ENCODE measurements at regions not wholly inside any gene's neighbourhood (a gene's known extent, or its start where the extent isn't known, plus 50 kb on each side); places are given as distances from the start of the nearest gene placed in this dataset.
"Not testable (repeated sequence)": the region's sequence is repeated elsewhere in the genome, so short reads cannot be mapped to it uniquely, and the experiment has no call there.

GRCh38 chr4:114401483-114401882, 197.1 kb upstream of the UGT8 start:
- no peak for DNase-seq (ENCODE audit: low spot score)
- TF ChIP-seq CTCF (IDR thresholded peaks at IDR 0.05; ENCODE audit: borderline replicate concordance, control extremely low read depth, extremely low read depth, insufficient read depth, missing control alignments): no peak
- in situ Hi-C loops (cut with MboI; ENCODE audit: low sequenced_read_pairs, unreplicated experiment): no loop called here

- TF ChIP-seq CTCF (IDR thresholded peaks at IDR 0.05; ENCODE audit: borderline replicate concordance, control extremely low read depth, extremely low read depth, insufficient read depth, missing control alignments): no peak
- in situ Hi-C loops (cut with MboI; ENCODE audit: low sequenced_read_pairs, unreplicated experiment): no loop called here
- DNase-seq (ENCODE audit: low spot score): no peak
Observed at GRCh38 chr4:114417214-114417613, 181.4 kb upstream of the UGT8 start.

- TF ChIP-seq CTCF (IDR thresholded peaks at IDR 0.05; ENCODE audit: borderline replicate concordance, control extremely low read depth, extremely low read depth, insufficient read depth, missing control alignments): no peak
- in situ Hi-C loops (cut with MboI; ENCODE audit: low sequenced_read_pairs, unreplicated experiment): no loop called here
- no peak for DNase-seq (ENCODE audit: low spot score)
Observed at GRCh38 chr4:114420069-114420468, 178.5 kb upstream of the UGT8 start.

GRCh38 chr4:114423582-114423981, 175.0 kb upstream of the UGT8 start:
- DNase-seq (ENCODE audit: low spot score): peak; percentile 26
- no peak for TF ChIP-seq CTCF (IDR thresholded peaks at IDR 0.05; ENCODE audit: borderline replicate concordance, control extremely low read depth, extremely low read depth, insufficient read depth, missing control alignments)
- in situ Hi-C loops (cut with MboI; ENCODE audit: low sequenced_read_pairs, unreplicated experiment): no loop called here

- DNase-seq (ENCODE audit: low spot score): no peak
- TF ChIP-seq CTCF (IDR thresholded peaks at IDR 0.05; ENCODE audit: borderline replicate concordance, control extremely low read depth, extremely low read depth, insufficient read depth, missing control alignments): no peak
- in situ Hi-C loops (cut with MboI; ENCODE audit: low sequenced_read_pairs, unreplicated experiment): no loop called here
Observed at GRCh38 chr4:114435116-114435515, 163.5 kb upstream of the UGT8 start.

GRCh38 chr4:114442856-114443255, 155.8 kb upstream of the UGT8 start:
- in situ Hi-C loops (cut with MboI; ENCODE audit: low sequenced_read_pairs, unreplicated experiment): no loop called here
- no peak for TF ChIP-seq CTCF (IDR thresholded peaks at IDR 0.05; ENCODE audit: borderline replicate concordance, control extremely low read depth, extremely low read depth, insufficient read depth, missing control alignments)
- no peak for DNase-seq (ENCODE audit: low spot score)

GRCh38 chr4:114444211-114444610, 154.4 kb upstream of the UGT8 start:
- no peak for DNase-seq (ENCODE audit: low spot score)
- no peak for TF ChIP-seq CTCF (IDR thresholded peaks at IDR 0.05; ENCODE audit: borderline replicate concordance, control extremely low read depth, extremely low read depth, insufficient read depth, missing control alignments)
- in situ Hi-C loops (cut with MboI; ENCODE audit: low sequenced_read_pairs, unreplicated experiment): no loop called here

GRCh38 chr4:114447963-114448516, 150.6 kb upstream of the UGT8 start:
- in situ Hi-C loops (cut with MboI; ENCODE audit: low sequenced_read_pairs, unreplicated experiment); DNase-seq (ENCODE audit: low spot score): not testable (repeated sequence)

All from GM13976 (cell line).